Ovary (tissue), 7 donors: ENCODE measurements at regions not wholly inside any gene's neighbourhood (a gene's known extent, or its start where the extent isn't known, plus 50 kb on each side); places are given as distances from the start of the nearest gene placed in this dataset.
A peak's percentile ranks its signal among the peaks of the same experiment; 100 is the strongest.

ENCODE experiments used
- DNase-seq, 5 donors: peaks; one replicate each; pipeline ENCODE4 v3.0.0-alpha.2; 2019 to 2020
- H3K27ac ChIP-seq, 2 donors: fragments of 200-600 bp; one replicate each; pipeline versions ENCODE4 v1.5.1 to v1.8.0; 2019 to 2022
- H3K27me3 ChIP-seq: fragments of 200-600 bp; one replicate; pipeline ENCODE4 v1.8.0; 2022
- H3K36me3 ChIP-seq: fragments of 200-600 bp; sonication (generic); one replicate; pipeline ENCODE4 v1.5.1; 2019
- H3K4me1 ChIP-seq: one replicate; pipeline ENCODE4 v1.8.1; 2013; ENCODE audit warnings: mild to moderate bottlenecking, moderate library complexity; ENCODE audit not compliant: insufficient read depth
- H3K4me3 ChIP-seq: fragments of 200-600 bp; sonication (generic); one replicate; pipeline ENCODE4 v1.5.1; 2017
- H3K9me3 ChIP-seq, 2 donors: fragments of 200-600 bp in 1 of 2; sonication (generic) in 1 of 2; one replicate each; pipeline versions ENCODE4 v1.5.1 to v1.8.1; 2013 to 2019; ENCODE audit warnings: mild to moderate bottlenecking in 1 of 2, moderate library complexity in 1 of 2
- EP300 ChIP-seq: sonication (generic); formaldehyde crosslinking; IDR thresholded peaks from one replicate; pipeline ENCODE4 v1.6.1; 2017; ENCODE audit warnings: antibody characterized with exemption
- POLR2A ChIP-seq: fragments of 450-650 bp; IDR thresholded peaks from one replicate; pipeline ENCODE4 v1.6.1; 2017; ENCODE audit warnings: antibody characterized with exemption, mild to moderate bottlenecking, moderate library complexity
- WGBS, 3 donors: extraction: QIAGEN DNeasy Blood & Tissue Kit in 1 of 3; methylation state at CpG; one replicate each; pipeline versions ENCODE4 v1.1.5 to v1.1.7; 2013 to 2017; 5-methylcytosine and 5-hydroxymethylcytosine counted together
- intact Hi-C, 4 donors: fragments of 100-400 bp; cut with DNase I; formaldehyde crosslinking; loops; one replicate each; pipeline versions ENCODE4 v1.11.0 to v1.15.1; 2022 to 2023
- TF ChIP-seq, protein P1 (sequence below), 3 donors: fragments of 450-650 bp in 2 of 3; fragments of 200-600 bp in 1 of 3; IDR thresholded peaks; one replicate each; pipeline versions ENCODE4 v1.5.1 to v1.8.0; 2016 to 2022; ENCODE audit warnings: antibody characterized with exemption in 3 of 3, mild to moderate bottlenecking in 1 of 3
- donor health status: DM: no; HTN: no; CAD: no; lungs with moderate emphysema.
- donor health status: DM: no; HTN: no; CAD: no.
- donor health status: Bipolar disorder and iron deficiency.
- donor health status: DM: no; HTN: no; CAD: no.
- donor health status: DM: yes; HTN: yes; CAD: no.

DNA sequence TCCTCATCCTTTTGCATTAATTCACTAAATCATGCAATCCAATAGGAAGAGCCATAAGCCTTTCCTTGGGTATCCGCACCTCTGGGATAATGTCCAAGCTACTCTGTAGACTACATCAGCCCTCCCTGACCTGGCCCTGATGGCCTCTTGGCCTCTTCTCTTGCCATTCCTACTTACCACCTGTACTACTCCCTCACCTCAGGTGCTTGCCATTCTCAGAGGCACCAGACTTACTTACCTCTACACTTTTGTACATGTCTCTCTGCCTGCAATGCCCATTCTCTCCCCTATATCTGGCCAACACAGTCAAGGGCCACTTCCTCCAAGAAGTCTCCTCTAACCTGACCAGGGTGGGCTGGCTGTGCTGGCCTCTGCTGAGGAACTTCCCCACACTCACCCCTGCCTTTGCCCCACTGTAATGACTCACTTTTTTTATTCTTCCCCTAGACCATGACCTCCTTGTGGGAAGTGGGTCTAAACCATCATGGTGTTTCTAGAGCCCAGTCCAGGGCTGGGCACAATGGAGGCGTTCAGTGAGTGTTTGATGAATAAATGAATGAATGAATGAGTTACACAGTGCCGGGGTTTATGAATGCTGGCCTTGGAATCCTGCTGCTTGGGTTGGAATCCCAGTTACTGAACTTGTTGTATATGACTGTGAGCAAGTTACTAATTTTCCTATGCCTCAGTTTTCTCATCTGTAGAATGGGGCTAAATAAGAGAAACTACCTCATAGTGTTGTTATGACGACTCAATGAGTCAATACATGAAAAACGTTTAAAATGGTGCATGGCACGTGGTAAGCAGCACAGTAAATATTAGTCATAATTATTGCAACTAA, 179.8 kb downstream of the FOXD2 start:
- DNase-seq = peak in 1 of 5 donors; percentile 7
- TF ChIP-seq, protein P1, sequence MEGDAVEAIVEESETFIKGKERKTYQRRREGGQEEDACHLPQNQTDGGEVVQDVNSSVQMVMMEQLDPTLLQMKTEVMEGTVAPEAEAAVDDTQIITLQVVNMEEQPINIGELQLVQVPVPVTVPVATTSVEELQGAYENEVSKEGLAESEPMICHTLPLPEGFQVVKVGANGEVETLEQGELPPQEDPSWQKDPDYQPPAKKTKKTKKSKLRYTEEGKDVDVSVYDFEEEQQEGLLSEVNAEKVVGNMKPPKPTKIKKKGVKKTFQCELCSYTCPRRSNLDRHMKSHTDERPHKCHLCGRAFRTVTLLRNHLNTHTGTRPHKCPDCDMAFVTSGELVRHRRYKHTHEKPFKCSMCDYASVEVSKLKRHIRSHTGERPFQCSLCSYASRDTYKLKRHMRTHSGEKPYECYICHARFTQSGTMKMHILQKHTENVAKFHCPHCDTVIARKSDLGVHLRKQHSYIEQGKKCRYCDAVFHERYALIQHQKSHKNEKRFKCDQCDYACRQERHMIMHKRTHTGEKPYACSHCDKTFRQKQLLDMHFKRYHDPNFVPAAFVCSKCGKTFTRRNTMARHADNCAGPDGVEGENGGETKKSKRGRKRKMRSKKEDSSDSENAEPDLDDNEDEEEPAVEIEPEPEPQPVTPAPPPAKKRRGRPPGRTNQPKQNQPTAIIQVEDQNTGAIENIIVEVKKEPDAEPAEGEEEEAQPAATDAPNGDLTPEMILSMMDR (IDR thresholded peaks at IDR 0.05) = no peak
- no peak for TF ChIP-seq POLR2A
- no peak for TF ChIP-seq EP300

DNA sequence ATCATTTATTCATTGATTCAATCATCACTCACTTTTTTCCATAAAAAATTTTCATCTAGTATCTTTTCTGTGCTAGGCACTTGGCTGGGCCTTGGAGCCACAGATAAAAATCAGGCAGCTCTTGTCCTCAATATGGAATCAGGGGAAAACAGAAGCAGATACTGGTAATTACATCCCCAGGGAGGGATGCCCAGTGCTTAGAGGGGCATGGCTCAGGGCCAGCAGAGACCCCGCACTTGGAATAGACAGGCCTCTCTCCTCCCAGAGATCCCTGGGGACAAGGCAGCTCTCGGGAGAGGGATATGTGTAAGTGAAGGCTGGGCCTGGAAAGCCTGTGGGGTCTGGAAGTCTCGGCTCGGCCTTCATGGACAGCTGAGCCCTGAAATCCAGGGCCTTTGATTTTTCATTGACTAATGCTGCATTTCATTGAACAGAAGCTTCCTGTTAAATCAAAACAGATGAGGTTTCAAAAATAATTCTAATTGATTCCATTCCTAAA, 180.4 kb downstream of the FOXD2 start:
- WGBS, 3 donors = 78 to 93% (median 78%) methylated on average over 4 of the region's 4 CpGs
- intact Hi-C loops = no loop called here
- TF ChIP-seq EP300 = no peak
- no peak for TF ChIP-seq POLR2A
- TF ChIP-seq, protein P1 (IDR thresholded peaks at IDR 0.05) = no peak
- Histone ChIP-seq H3K4me3 (no peak overlapping the region), H3K9me3 (no peaks in the 10 kb centered on the region), H3K27me3 (no peaks in the 10 kb centered on the region), H3K36me3 (no peaks in the 10 kb centered on the region), H3K4me1 (no peaks in the 10 kb centered on the region), H3K27ac (no peak overlapping the region)
- DNase-seq = peak in 1 of 5 donors; percentile 3

More for the DNA sequence above, 179.8 kb downstream of the FOXD2 start:
- Histone ChIP-seq H3K36me3 (no peaks in the 10 kb centered on the region), H3K4me3 (no peak overlapping the region), H3K27ac (no peak overlapping the region), H3K4me1 (no peaks in the 10 kb centered on the region), H3K9me3 (no peaks in the 10 kb centered on the region), H3K27me3 (no peaks in the 10 kb centered on the region)
- intact Hi-C loops = no loop called here
- WGBS, 3 donors = 85 to 92% (median 91%) methylated on average over 6 of the region's 6 CpGs

DNA sequence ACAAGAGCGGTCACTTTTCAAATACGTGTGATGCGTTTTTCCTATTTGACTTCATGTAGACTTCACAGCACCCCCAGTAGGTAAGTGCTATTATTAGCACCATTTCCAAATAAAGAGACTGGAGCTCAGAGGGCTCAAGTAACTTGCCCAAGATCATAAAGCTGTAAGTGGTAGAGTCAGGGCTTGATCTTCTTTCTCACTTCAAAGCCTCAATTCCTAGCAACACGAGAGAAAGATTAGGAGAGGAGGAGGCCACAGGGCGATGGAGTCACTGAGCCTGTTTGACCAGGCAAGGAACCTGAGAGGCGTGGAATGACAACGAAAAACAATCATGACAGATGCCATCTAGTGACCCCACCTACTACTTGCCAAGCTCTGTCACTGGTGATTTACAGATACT, 181.0 kb downstream of the FOXD2 start:
- peak in 1 of 5 donors; percentile 4 for DNase-seq
- intact Hi-C loops = no loop called here
- no peaks in the 10 kb centered on the region for H3K36me3 ChIP-seq
- no peak for TF ChIP-seq EP300
- TF ChIP-seq, protein P1 (IDR thresholded peaks at IDR 0.05) = no peak
- no peak for TF ChIP-seq POLR2A
- 60 to 81% (median 65%) methylated on average over 7 of the region's 7 CpGs for WGBS, 3 donors
- no peaks in the 10 kb centered on the region for H3K9me3 ChIP-seq
- no peak overlapping the region for H3K4me3 ChIP-seq
- no peak overlapping the region for H3K27ac ChIP-seq
- H3K4me1 ChIP-seq = no peaks in the 10 kb centered on the region
- H3K27me3 ChIP-seq = no peaks in the 10 kb centered on the region

DNA sequence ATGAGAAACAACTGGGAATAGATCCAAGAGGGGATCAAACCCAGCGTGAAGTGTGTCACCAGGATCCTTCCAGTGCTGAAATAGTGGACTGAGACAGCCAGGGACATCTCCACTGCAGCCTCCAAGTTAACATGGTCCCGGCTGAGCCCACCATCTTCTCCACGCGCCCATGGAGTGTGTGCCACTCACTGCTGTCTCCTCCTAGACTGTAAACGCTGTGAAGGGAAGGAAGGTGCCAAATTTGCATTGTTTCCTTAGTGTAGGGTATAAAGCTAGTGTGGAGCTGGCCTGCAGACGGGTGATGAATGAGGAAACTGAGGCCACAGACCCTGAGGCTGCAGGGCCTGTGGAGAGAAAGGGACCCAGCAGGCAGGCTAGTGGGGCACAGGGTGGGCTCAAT, 183.6 kb downstream of the FOXD2 start:
- Histone ChIP-seq H3K9me3 (no peaks in the 10 kb centered on the region), H3K36me3 (no peaks in the 10 kb centered on the region), H3K4me3 (no peak overlapping the region), H3K27me3 (no peaks in the 10 kb centered on the region), H3K27ac (no peak overlapping the region), H3K4me1 (no peaks in the 10 kb centered on the region)
- TF ChIP-seq, protein P1 (IDR thresholded peaks at IDR 0.05) = no peak
- TF ChIP-seq EP300 (no peak), POLR2A (no peak)
- intact Hi-C loops = no loop called here
- DNase-seq = peak in 1 of 5 donors; percentile 5
- WGBS, 3 donors = 81 to 85% (median 83%) methylated on average over 6 of the region's 6 CpGs
